Adrenal gland (tissue), 9 donors: ENCODE measurements at regions not wholly inside any gene's neighbourhood (a gene's known extent, or its start where the extent isn't known, plus 50 kb on each side); places are given as distances from the start of the nearest gene placed in this dataset.

Experiments used
- DNase-seq, 7 donors: peaks; one replicate each; pipeline ENCODE4 v3.0.0-alpha.2; 2019 to 2020
- H3K27ac ChIP-seq, 5 donors: fragments of 200-600 bp; sonication (generic) in 4 of 5; 1 replicate in 3 of 5; 2 replicates in 2 of 5; pipeline versions ENCODE4 v1.5.1 to v1.8.0; 2016 to 2020; ENCODE audit warnings: mild to moderate bottlenecking in 1 of 5
- H3K27me3 ChIP-seq: fragments of 200-600 bp; 2 replicates; pipeline ENCODE4 v1.8.0; 2021
- H3K36me3 ChIP-seq, 2 donors: fragments of 200-600 bp; replicated peaks in 1 of 2; 1 replicate in 1 of 2; 2 replicates in 1 of 2; pipeline versions ENCODE4 v1.5.1 to v1.8.0; 2018 to 2022
- H3K4me1 ChIP-seq, 2 donors: fragments of 200-600 bp; replicated peaks in 1 of 2; 1 replicate in 1 of 2; 2 replicates in 1 of 2; pipeline versions ENCODE4 v1.5.1 to v1.8.0; 2018 to 2021
- H3K4me3 ChIP-seq, 4 donors: fragments of 200-600 bp; sonication (generic) in 3 of 4; one replicate each; pipeline ENCODE4 v1.5.1; 2016 to 2018
- H3K9me3 ChIP-seq, 3 donors: fragments of 200-600 bp; sonication (generic) in 1 of 3; replicated peaks in 1 of 3; 1 replicate in 2 of 3; 2 replicates in 1 of 3; pipeline versions ENCODE4 v1.5.1 to v1.8.0; 2016 to 2021
- POLR2A ChIP-seq, 2 donors: fragments of 450-650 bp; IDR thresholded peaks; one replicate each; pipeline ENCODE4 v1.6.1; 2017; ENCODE audit warnings: antibody characterized with exemption in 2 of 2, mild to moderate bottlenecking in 2 of 2, moderate library complexity in 1 of 2
- WGBS, 4 donors: extraction: QIAGEN DNeasy Blood & Tissue Kit in 2 of 4; methylation state at CpG; one replicate each; pipeline versions ENCODE4 v1.1.5 to v1.1.7; 2013 to 2017; 5-methylcytosine and 5-hydroxymethylcytosine counted together
- intact Hi-C, 2 donors: fragments of 100-400 bp; cut with DNase I; formaldehyde crosslinking; loops; one replicate each; pipeline versions ENCODE4 v1.14.1 to v1.15.0; 2022 to 2023
- TF ChIP-seq, protein P1 (sequence below), 6 experiments: fragments of 450-650 bp in 4 of 6; fragments of 200-600 bp in 2 of 6; sonication (generic) in 1 of 6; IDR thresholded peaks; 1 replicate in 5 of 6; 2 replicates in 1 of 6; pipeline versions ENCODE4 v1.5.1 to v1.8.0; 2016 to 2021; ENCODE audit warnings: antibody characterized with exemption in 6 of 6, mild to moderate bottlenecking in 2 of 6, moderate library complexity in 1 of 6
- donor health status: healthy with polysubstance abuse.
- donor health status: Bipolar disorder and iron deficiency.
- donor health status: DM: yes; HTN: yes; CAD: no.
- donor health status: DM: no; HTN: no; CAD: no.
- donor health status: DM: no; HTN: no; CAD: no.

DNA sequence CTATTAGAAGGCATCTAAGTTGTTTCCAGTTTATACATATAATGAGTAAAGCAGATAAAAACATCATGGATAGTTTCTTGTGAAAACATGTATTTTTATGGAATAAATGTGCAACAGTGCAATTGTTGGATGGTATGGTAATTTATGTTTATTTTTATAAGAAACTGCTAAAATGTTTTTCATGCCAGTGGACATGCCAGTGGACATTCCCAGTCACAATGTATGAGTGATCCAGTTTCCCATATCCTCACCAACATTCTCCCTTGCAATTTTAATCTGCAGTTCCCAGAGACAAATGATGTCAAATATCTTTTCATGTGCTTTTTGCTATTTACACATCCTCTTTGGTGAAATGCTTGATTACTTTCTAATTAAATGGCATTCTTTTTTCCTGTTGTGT lies 818.6 kb downstream of the SUCLG1 start:
- H3K9me3 ChIP-seq = no peaks in the 10 kb centered on the region
- no peak overlapping the region for H3K27ac ChIP-seq
- TF ChIP-seq POLR2A (IDR thresholded peaks at IDR 0.05) = no peak
- TF ChIP-seq, protein P1, sequence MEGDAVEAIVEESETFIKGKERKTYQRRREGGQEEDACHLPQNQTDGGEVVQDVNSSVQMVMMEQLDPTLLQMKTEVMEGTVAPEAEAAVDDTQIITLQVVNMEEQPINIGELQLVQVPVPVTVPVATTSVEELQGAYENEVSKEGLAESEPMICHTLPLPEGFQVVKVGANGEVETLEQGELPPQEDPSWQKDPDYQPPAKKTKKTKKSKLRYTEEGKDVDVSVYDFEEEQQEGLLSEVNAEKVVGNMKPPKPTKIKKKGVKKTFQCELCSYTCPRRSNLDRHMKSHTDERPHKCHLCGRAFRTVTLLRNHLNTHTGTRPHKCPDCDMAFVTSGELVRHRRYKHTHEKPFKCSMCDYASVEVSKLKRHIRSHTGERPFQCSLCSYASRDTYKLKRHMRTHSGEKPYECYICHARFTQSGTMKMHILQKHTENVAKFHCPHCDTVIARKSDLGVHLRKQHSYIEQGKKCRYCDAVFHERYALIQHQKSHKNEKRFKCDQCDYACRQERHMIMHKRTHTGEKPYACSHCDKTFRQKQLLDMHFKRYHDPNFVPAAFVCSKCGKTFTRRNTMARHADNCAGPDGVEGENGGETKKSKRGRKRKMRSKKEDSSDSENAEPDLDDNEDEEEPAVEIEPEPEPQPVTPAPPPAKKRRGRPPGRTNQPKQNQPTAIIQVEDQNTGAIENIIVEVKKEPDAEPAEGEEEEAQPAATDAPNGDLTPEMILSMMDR (IDR thresholded peaks at IDR 0.05) = no peak
- intact Hi-C loops = no loop called here
- no peaks in the 10 kb centered on the region for H3K4me1 ChIP-seq
- no peak overlapping the region for H3K4me3 ChIP-seq
- H3K36me3 ChIP-seq = no peaks in the 10 kb centered on the region
- DNase-seq = no peak
- no peaks in the 10 kb centered on the region for H3K27me3 ChIP-seq

DNA sequence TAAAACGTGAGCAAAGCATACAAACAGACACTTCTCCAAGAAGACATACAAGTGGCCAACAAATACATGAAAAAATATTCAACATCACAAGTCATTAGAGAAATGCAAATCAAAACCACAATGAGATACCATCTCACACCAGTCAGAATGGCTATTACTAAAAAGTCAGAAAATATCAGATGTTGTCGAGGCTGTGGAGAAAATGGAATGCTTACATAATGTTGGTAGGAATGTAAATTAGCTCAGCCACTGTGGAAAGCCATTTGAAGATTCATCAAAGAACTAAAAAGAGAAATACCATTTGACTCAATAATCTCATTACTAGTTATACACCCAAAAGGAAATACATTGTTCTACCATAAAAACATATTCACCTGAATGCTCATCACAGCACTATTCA lies 825.7 kb downstream of the SUCLG1 start:
- DNase-seq = no peak
- no peaks in the 10 kb centered on the region for H3K27me3 ChIP-seq
- no peaks in the 10 kb centered on the region for H3K9me3 ChIP-seq
- 44 to 53% (median 50%) methylated on average over 2 of the region's 2 CpGs for WGBS, 4 donors
- intact Hi-C loops = no loop called here
- TF ChIP-seq POLR2A (IDR thresholded peaks at IDR 0.05) = no peak
- TF ChIP-seq, protein P1 (IDR thresholded peaks at IDR 0.05) = no peak
- no peak overlapping the region for H3K27ac ChIP-seq
- no peak overlapping the region for H3K4me3 ChIP-seq
- no peaks in the 10 kb centered on the region for H3K36me3 ChIP-seq
- H3K4me1 ChIP-seq = no peaks in the 10 kb centered on the region

DNA sequence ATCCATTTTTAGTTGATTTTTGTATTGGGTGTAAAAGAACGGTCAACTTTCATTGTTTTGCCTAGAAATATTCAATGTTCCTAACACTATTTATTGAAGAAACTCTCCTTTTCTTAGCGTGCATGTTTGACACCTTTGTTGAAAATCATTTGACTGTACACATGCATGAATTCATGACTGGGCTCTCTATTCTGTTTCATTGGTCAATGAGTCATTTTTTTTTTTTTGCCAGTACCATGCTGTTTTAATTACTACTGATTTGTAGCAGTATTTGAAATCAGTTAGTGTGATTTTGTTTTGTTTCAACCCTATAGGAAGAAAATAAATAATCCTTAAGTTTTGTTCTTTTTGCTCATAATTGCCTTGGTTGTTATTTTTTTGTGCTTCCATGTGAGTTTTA lies 828.7 kb downstream of the SUCLG1 start:
- Histone ChIP-seq H3K27me3 (no peaks in the 10 kb centered on the region), H3K9me3 (no peaks in the 10 kb centered on the region), H3K4me1 (no peaks in the 10 kb centered on the region), H3K27ac (no peak overlapping the region), H3K4me3 (no peak overlapping the region), H3K36me3 (no peaks in the 10 kb centered on the region)
- intact Hi-C loops = no loop called here
- no peak for DNase-seq
- 70 to 87% (median 77%) methylated on average over 2 of the region's 2 CpGs for WGBS, 4 donors
- TF ChIP-seq POLR2A (IDR thresholded peaks at IDR 0.05) = no peak
- TF ChIP-seq, protein P1 (IDR thresholded peaks at IDR 0.05) = no peak

DNA sequence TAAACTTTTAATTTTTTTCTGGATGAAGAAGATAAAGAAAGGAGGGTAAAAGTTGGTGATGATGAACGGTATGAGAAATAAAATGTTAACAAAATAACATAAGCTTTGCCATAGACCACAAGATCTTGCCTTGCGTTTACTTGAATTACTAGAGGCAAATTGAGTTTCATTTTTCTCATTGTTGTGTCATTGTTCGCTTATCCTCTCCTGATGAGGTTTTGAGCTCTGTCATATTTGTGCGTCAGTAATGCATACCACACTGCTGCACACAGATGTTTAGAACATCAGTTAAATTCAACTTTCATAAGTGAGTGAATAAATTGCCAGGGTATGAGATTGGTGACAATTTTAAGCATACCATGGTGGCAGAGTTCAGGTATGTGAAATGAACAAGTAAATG lies 843.6 kb downstream of the SUCLG1 start:
- H3K4me3 ChIP-seq = no peak overlapping the region
- H3K27me3 ChIP-seq = no peaks in the 10 kb centered on the region
- no peaks in the 10 kb centered on the region for H3K36me3 ChIP-seq
- DNase-seq = no peak
- intact Hi-C loops = no loop called here
- no peak overlapping the region for H3K27ac ChIP-seq
- TF ChIP-seq, protein P1 (IDR thresholded peaks at IDR 0.05) = no peak
- no peak for TF ChIP-seq POLR2A (IDR thresholded peaks at IDR 0.05)
- no peaks in the 10 kb centered on the region for H3K9me3 ChIP-seq
- 70 to 84% (median 81%) methylated on average over 4 of the region's 4 CpGs for WGBS, 4 donors
- no peaks in the 10 kb centered on the region for H3K4me1 ChIP-seq
